ENCODE measurements at regions not wholly inside any gene's neighbourhood (a gene's known extent, or its start where the extent isn't known, plus 50 kb on each side); places are given as distances from the start of the nearest gene placed in this dataset.

GRCh38 chr2:139000131-139000785, 220.1 kb upstream of the NXPH2 start:
- TF ChIP-seq, protein P1, sequence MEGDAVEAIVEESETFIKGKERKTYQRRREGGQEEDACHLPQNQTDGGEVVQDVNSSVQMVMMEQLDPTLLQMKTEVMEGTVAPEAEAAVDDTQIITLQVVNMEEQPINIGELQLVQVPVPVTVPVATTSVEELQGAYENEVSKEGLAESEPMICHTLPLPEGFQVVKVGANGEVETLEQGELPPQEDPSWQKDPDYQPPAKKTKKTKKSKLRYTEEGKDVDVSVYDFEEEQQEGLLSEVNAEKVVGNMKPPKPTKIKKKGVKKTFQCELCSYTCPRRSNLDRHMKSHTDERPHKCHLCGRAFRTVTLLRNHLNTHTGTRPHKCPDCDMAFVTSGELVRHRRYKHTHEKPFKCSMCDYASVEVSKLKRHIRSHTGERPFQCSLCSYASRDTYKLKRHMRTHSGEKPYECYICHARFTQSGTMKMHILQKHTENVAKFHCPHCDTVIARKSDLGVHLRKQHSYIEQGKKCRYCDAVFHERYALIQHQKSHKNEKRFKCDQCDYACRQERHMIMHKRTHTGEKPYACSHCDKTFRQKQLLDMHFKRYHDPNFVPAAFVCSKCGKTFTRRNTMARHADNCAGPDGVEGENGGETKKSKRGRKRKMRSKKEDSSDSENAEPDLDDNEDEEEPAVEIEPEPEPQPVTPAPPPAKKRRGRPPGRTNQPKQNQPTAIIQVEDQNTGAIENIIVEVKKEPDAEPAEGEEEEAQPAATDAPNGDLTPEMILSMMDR (IDR thresholded peaks at IDR 0.05), result no peak
- no peak for TF ChIP-seq POLR2A (IDR thresholded peaks at IDR 0.05)
